ENCODE measurements at regions not wholly inside any gene's neighbourhood (a gene's known extent, or its start where the extent isn't known, plus 50 kb on each side); places are given as distances from the start of the nearest gene placed in this dataset.

GRCh38 chr20:40893610-40894236 is 134.9 kb upstream of the TOP1 start:
- TF ChIP-seq CTCF (IDR thresholded peaks at IDR 0.05; ENCODE audit: insufficient read depth, low read depth, low read length) = no peak
- TF ChIP-seq EZH2 (IDR thresholded peaks at IDR 0.05; ENCODE audit: insufficient read depth, low read length) = no peak
